Upper lobe of right lung (tissue), 1 donor: ENCODE measurements at regions not wholly inside any gene's neighbourhood (a gene's known extent, or its start where the extent isn't known, plus 50 kb on each side); places are given as distances from the start of the nearest gene placed in this dataset.
A peak's percentile ranks its signal among the peaks of the same experiment; 100 is the strongest.

ENCODE experiments used
- ATAC-seq: fragments of 200-7000 bp; cut with Tn5 transposase; one replicate; pipeline ENCODE4 v1.9.1; 2020; ENCODE audit warnings: mild to moderate bottlenecking, moderate library complexity
- DNase-seq: peaks from one replicate; pipeline ENCODE4 v3.0.0-alpha.2; 2020
- H3K27ac ChIP-seq: fragments of 200-600 bp; one replicate; pipeline ENCODE4 v1.8.0; 2022
- H3K27me3 ChIP-seq: fragments of 200-600 bp; one replicate; pipeline ENCODE4 v1.8.0; 2022; ENCODE audit warnings: mild to moderate bottlenecking
- H3K36me3 ChIP-seq: fragments of 200-600 bp; one replicate; pipeline ENCODE4 v1.8.0; 2022
- H3K4me1 ChIP-seq: fragments of 200-600 bp; one replicate; pipeline ENCODE4 v1.8.0; 2022
- H3K4me3 ChIP-seq: fragments of 200-600 bp; one replicate; pipeline ENCODE4 v1.8.0; 2022; ENCODE audit warnings: mild to moderate bottlenecking
- H3K9me3 ChIP-seq: fragments of 200-600 bp; one replicate; pipeline ENCODE4 v1.8.0; 2022
- intact Hi-C: fragments of 100-400 bp; cut with DNase I; formaldehyde crosslinking; loops from one replicate; pipeline ENCODE4 v1.11.0; 2022
- TF ChIP-seq, protein P1 (sequence below): fragments of 200-600 bp; IDR thresholded peaks from one replicate; pipeline ENCODE4 v1.8.0; 2022; ENCODE audit warnings: antibody characterized with exemption
- donor health status: DM: no; HTN: yes; CAD: no; lungs with severe emphysema.

DNA sequence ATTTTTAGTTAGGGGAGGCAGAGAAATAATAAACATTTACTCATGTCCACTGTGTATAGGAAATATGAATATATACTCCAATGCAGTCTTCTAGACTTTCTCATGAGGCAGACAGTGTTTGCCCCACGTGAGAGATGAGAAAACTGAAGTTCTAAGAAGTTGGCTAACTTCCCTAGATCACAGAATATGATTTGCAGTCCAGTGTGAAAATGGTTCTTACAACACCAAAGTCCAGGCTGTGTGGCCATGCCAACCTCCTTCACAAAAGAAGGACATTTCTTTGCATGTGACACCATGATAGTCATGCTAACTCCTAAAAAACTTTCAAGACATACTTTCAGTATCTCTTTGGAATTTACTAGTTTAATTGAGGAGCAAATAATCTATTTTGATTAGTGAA lies 143.7 kb downstream of the IRS1 start:
- intact Hi-C loops = no loop called here

DNA sequence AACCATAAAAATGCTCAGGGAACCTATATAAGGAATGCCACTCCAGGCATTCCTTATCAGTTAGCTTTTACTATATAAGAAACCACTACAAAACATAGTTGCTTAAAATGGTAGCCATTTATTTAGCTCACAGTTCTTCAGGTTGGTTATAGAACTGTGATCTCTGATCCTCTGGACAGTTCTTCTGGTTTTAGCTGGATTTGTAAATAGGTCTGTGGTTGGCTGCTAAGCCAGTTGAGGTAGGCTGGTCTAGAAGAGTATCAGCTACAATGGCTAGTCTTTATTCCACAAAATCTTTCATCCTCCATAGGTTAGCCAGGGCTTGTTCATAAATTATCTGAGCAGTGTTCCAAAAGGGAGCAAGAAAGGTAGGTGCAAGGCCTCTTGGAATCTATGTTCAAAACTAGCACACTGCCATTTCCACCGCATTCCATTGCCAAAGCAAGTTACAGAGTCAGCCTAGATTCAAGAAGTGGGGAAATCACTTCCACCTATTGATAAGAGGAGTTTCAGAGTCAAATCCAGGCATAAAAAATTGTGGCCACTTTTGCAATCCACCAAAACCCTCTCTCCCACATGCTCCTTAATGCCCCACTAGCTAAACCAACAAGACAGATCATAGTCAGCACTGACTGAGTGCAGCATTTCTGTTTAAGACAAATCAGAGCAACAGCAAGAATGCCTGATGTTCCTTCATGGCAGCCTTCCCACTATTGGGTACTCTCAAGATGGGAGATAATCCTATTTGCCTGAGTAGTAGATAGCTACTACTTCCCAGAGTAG lies 146.4 kb downstream of the IRS1 start:
- peaks cover 15% of the 10 kb centered on the region for H3K4me1 ChIP-seq
- DNase-seq (no peak), ATAC-seq (no peak)
- no peak overlapping the region for H3K27ac ChIP-seq
- no peak overlapping the region for H3K4me3 ChIP-seq
- H3K9me3 ChIP-seq = no peaks in the 10 kb centered on the region
- no peaks in the 10 kb centered on the region for H3K36me3 ChIP-seq
- TF ChIP-seq, protein P1, sequence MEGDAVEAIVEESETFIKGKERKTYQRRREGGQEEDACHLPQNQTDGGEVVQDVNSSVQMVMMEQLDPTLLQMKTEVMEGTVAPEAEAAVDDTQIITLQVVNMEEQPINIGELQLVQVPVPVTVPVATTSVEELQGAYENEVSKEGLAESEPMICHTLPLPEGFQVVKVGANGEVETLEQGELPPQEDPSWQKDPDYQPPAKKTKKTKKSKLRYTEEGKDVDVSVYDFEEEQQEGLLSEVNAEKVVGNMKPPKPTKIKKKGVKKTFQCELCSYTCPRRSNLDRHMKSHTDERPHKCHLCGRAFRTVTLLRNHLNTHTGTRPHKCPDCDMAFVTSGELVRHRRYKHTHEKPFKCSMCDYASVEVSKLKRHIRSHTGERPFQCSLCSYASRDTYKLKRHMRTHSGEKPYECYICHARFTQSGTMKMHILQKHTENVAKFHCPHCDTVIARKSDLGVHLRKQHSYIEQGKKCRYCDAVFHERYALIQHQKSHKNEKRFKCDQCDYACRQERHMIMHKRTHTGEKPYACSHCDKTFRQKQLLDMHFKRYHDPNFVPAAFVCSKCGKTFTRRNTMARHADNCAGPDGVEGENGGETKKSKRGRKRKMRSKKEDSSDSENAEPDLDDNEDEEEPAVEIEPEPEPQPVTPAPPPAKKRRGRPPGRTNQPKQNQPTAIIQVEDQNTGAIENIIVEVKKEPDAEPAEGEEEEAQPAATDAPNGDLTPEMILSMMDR = no peak
- H3K27me3 ChIP-seq = no peaks in the 10 kb centered on the region
- intact Hi-C loops = no loop called here

More for the DNA sequence above, 143.7 kb downstream of the IRS1 start:
- Histone ChIP-seq H3K4me1 (peaks cover 8% of the 10 kb centered on the region), H3K27ac (no peak overlapping the region), H3K9me3 (no peaks in the 10 kb centered on the region), H3K27me3 (no peaks in the 10 kb centered on the region), H3K36me3 (no peaks in the 10 kb centered on the region), H3K4me3 (no peak overlapping the region)
- DNase-seq (no peak), ATAC-seq (peak; percentile 21)
- TF ChIP-seq, protein P1 = no peak

DNA sequence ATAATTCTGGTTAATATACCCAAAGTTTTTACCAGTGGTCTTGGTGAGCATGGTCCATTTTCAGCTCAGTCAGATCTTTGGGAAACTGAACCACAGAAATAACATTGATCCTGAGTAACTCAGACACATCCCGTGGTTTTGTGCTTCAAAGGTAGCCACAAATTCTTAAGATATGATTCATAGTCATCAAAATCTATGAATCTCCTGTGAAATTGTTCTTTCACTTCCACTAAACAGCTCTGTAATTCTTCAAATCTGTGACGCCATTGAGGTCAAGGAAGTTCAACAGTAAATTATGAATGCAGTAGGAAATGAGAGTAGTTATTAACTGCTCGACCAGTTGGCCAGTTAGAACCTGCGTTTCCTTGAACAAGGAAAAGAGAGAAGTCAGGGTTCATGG lies 147.3 kb downstream of the IRS1 start:
- no peak for ATAC-seq
- TF ChIP-seq, protein P1 = no peak
- no peak for DNase-seq
- Histone ChIP-seq H3K9me3 (no peaks in the 10 kb centered on the region), H3K27me3 (no peaks in the 10 kb centered on the region), H3K27ac (no peak overlapping the region), H3K4me3 (no peak overlapping the region), H3K36me3 (no peaks in the 10 kb centered on the region), H3K4me1 (peaks cover 15% of the 10 kb centered on the region)
- intact Hi-C loops = no loop called here

DNA sequence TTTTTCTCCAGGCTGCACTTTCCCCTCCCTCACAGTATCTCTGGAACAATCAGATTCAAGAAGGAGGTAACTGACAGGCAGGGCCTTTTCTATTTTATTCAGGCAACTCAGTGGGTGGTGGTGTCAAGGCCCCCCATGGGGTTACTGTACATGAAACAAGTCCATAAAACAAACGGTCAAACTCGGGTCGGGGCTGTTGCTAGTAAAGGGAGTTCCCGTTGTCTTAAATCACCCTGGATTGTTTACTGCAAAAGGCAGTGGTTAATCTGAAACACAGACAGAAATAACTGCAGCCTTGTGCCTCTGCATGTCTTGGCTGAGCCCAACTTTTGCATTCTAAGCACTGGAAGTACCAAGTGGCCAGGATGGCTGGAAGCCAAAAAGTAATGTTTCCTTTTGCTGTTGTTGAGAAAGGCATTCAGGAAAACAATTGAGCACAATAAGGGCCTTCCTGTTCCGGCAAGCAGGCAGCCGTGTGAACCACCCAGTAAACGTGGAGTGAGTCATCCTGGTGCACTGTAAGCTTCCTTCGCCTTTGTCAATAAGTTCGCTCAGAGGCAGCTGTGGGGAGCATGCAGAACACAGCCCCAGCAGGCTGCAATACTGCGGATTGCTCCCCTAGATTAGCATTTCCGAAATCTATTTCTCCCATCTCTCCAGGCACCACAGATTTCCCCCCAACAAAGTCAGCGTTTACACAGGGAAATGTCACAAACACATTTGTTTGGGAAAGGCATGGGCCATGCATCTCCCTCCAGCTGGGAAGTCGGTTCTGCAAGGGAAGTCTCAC lies 149.6 kb downstream of the IRS1 start:
- ATAC-seq = peak; percentile 96
- intact Hi-C loops = loop anchor here (10.0 kb wide), 1 partner anchor 145 kb away; the partner anchor contains the start of gene IRS1
- no peaks in the 10 kb centered on the region for H3K36me3 ChIP-seq
- H3K4me1 ChIP-seq = peaks cover 15% of the 10 kb centered on the region
- TF ChIP-seq, protein P1 = no peak
- H3K27ac ChIP-seq = peak overlapping the region; percentile 38
- no peaks in the 10 kb centered on the region for H3K27me3 ChIP-seq
- H3K4me3 ChIP-seq = no peak overlapping the region
- peak; percentile 73 for DNase-seq
- no peaks in the 10 kb centered on the region for H3K9me3 ChIP-seq

DNA sequence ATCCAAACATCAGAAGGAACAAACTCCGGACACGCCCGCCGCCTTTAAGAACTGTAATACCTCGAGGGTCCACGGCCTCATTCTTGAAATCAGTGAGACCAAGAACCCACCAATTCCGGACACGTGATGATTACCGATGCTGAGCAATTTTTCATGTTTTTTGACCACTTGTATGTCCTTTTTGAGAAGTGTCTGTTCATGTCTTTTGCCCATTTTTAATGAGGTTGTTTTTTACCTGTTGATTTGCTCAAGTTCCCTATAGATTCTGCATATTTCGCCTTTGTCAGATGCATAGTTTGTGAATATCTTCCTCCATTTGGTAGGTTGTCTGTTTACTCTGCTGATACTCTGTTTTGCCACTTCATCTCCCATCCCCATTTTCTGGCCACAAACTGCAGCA lies 150.4 kb downstream of the IRS1 start:
- no peaks in the 10 kb centered on the region for H3K36me3 ChIP-seq
- DNase-seq (no peak), ATAC-seq (no peak)
- no peak overlapping the region for H3K27ac ChIP-seq
- intact Hi-C loops = loop anchor here (10.0 kb wide), 1 partner anchor 146 kb away; the partner anchor contains the start of gene IRS1
- TF ChIP-seq, protein P1 = no peak
- H3K4me1 ChIP-seq = peaks cover 15% of the 10 kb centered on the region
- no peak overlapping the region for H3K4me3 ChIP-seq
- no peaks in the 10 kb centered on the region for H3K27me3 ChIP-seq
- no peaks in the 10 kb centered on the region for H3K9me3 ChIP-seq
